K562 (cell line): ENCODE measurements at regions not wholly inside any gene's neighbourhood (a gene's known extent, or its start where the extent isn't known, plus 50 kb on each side); places are given as distances from the start of the nearest gene placed in this dataset.

Source experiments
- ATAC-seq: fragments of 200-7000 bp; cut with Tn5 transposase; 3 replicates; pipeline ENCODE4 v1.9.1; 2020; ENCODE audit warnings: moderate library complexity
- BruUV-seq: library from RNA; stranded (reverse); fragments of 400-500 nt; replicated peaks from 2 replicates; lab custom pipeline; 2021; lab: Mats Ljungman, UMichigan
- CTCF ChIA-PET: fragments of 300-600 bp; formaldehyde crosslinking; extraction: SDS; loops from one replicate; lab custom pipeline; 2021; ENCODE audit warnings: low intra/inter-chr PET ratio; lab: Yijun Ruan, JAX
- POLR2A ChIA-PET: fragments of 300-600, 350-650 bp; sonication (Branson Sonifier 250); formaldehyde crosslinking; extraction: SDS; loops from one replicate; lab custom pipeline; 2021; ENCODE audit warnings: antibody characterized with exemption, inconsistent platforms; lab: Yijun Ruan, JAX
- DNase-seq, 4 experiments: peaks; one replicate each; pipeline versions ENCODE4 v3.0.0 to v3.0.0-alpha.2; 2011 to 2018; ENCODE audit warnings: low spot score in 3 of 4, mixed read lengths in 3 of 4; ENCODE audit errors: extremely low read depth in 1 of 4
- FAIRE-seq: peaks from 2 replicates; lab custom pipeline; 2011; peaks lifted over from hg19 to GRCh38; lab: Jason Lieb, UNC
- H2AFZ ChIP-seq: 2 replicates; pipeline ENCODE4 v1.6.0; 2011; ENCODE audit warnings: low read depth, low read length, control low read depth, inconsistent platforms
- H3K27ac ChIP-seq: fragments of 200-600 bp; 3 replicates; pipeline ENCODE4 v1.8.0; 2011; ENCODE audit warnings: low read depth, mild to moderate bottlenecking, control low read depth, inconsistent platforms, low read length, moderate library complexity, mixed read lengths; ENCODE audit errors: extremely low read depth
- H3K27me3 ChIP-seq, 2 experiments: fragments of 300-600 bp in 1 of 2; 2 replicates in 1 of 2; 3 replicates in 1 of 2; pipeline versions ENCODE4 v1.6.0 to v1.8.0; 2011; ENCODE audit warnings: inconsistent platforms in 2 of 2, low read length in 2 of 2, mild to moderate bottlenecking in 1 of 2, mixed read lengths in 1 of 2, moderate library complexity in 1 of 2; ENCODE audit not compliant: control insufficient read depth in 2 of 2, insufficient read depth in 2 of 2
- H3K36me3 ChIP-seq: fragments of 300-600 bp; 3 replicates; pipeline ENCODE4 v1.8.0; 2011; ENCODE audit warnings: mild to moderate bottlenecking, low read length, inconsistent platforms; ENCODE audit not compliant: control insufficient read depth, insufficient read depth
- H3K4me1 ChIP-seq, 2 experiments: fragments of 200-600 bp in 1 of 2; replicated peaks in 1 of 2; 2 replicates in 1 of 2; 3 replicates in 1 of 2; pipeline versions ENCODE4 v1.5.1 to v1.8.0; 2011; ENCODE audit warnings: inconsistent platforms in 2 of 2, low read length in 2 of 2, mild to moderate bottlenecking in 1 of 2, mixed read lengths in 1 of 2, moderate library complexity in 1 of 2; ENCODE audit not compliant: control insufficient read depth in 2 of 2, insufficient read depth in 2 of 2
- H3K4me2 ChIP-seq: 2 replicates; pipeline ENCODE4 v1.6.1; 2011; ENCODE audit warnings: low read length, control low read depth, inconsistent platforms, mixed read lengths; ENCODE audit not compliant: insufficient read depth
- H3K4me3 ChIP-seq: fragments of 200-600 bp; sonication (generic), shearing (Covaris generic); 2 replicates; pipeline ENCODE4 v1.5.1; 2016; ENCODE audit warnings: control low read depth, inconsistent platforms
- H3K79me2 ChIP-seq: fragments of 200-600 bp; 3 replicates; pipeline ENCODE4 v1.8.0; 2011; ENCODE audit warnings: low read length, inconsistent platforms; ENCODE audit not compliant: control insufficient read depth, insufficient read depth
- H3K9ac ChIP-seq, 2 experiments: 2 replicates each; pipeline versions ENCODE4 v1.6.0 to v1.6.1; 2011; ENCODE audit warnings: low read depth in 2 of 2, low read length in 2 of 2, control low read depth in 1 of 2, inconsistent platforms in 1 of 2, mild to moderate bottlenecking in 1 of 2, mixed read lengths in 1 of 2; ENCODE audit not compliant: insufficient read depth in 1 of 2
- H3K9me1 ChIP-seq: one replicate; pipeline ENCODE4 v1.6.0; 2011; ENCODE audit warnings: inconsistent platforms, mild to moderate bottlenecking, low read length, moderate library complexity; ENCODE audit not compliant: control insufficient read depth, insufficient read depth
- H3K9me3 ChIP-seq: replicated peaks from 2 replicates; pipeline ENCODE4 v1.5.1; 2011; ENCODE audit warnings: low read depth, low read length, inconsistent platforms; ENCODE audit not compliant: control insufficient read depth, insufficient read depth
- H4K20me1 ChIP-seq: replicated peaks from 2 replicates; pipeline ENCODE4 v1.6.1; 2011; ENCODE audit warnings: low read length, inconsistent platforms, mixed read lengths; ENCODE audit not compliant: control insufficient read depth, insufficient read depth
- ARHGAP35 ChIP-seq: fragments of 450-650 bp; IDR thresholded peaks from 2 replicates; pipeline ENCODE4 v1.6.1; 2018; ENCODE audit not compliant: partially characterized antibody
- ETS1 ChIP-seq: conservative IDR thresholded peaks from 2 replicates; pipeline ENCODE4 v1.6.1; 2011; ENCODE audit warnings: low read depth, mild to moderate bottlenecking, low read length; ENCODE audit not compliant: control insufficient read depth
- FOXA3 ChIP-seq, 2 experiments: fragments of 450-650 bp in 1 of 2; sonication (generic) in 1 of 2; formaldehyde crosslinking; IDR thresholded peaks in 1 of 2; conservative IDR thresholded peaks in 1 of 2; 2 replicates each; pipeline versions ENCODE4 v1.4.0 to v1.8.0; 2020 to 2022; ENCODE audit warnings: mild to moderate bottlenecking in 2 of 2, missing genetic modification reagents in 1 of 2
- RUNX1 ChIP-seq: sonication (generic); IDR thresholded peaks from 2 replicates; pipeline ENCODE4 v1.6.1; 2016; ENCODE audit warnings: antibody characterized with exemption, low read depth
- ZNF165 ChIP-seq: fragments of 250-450 bp; sonication (Bioruptor Pico); IDR thresholded peaks from 2 replicates; pipeline ENCODE4 v1.4.0; 2020; ENCODE audit warnings: borderline replicate concordance
- WGBS: fragments of 100-300 bp; shearing (Covaris generic); methylation state at CpG from one replicate; pipeline ENCODE4 v1.1.6; 2016; ENCODE audit warnings: low coverage, mixed read lengths; ENCODE audit not compliant: insufficient coverage; ENCODE audit errors: missing lambda C conversion rate; 5-methylcytosine and 5-hydroxymethylcytosine counted together
- in situ Hi-C: fragments of 300-500 bp; cut with MboI; formaldehyde crosslinking; loops from 4 replicates; pipeline ENCODE4 v1.15.0; 2018; ENCODE audit warnings: inconsistent platforms, mixed read lengths
- intact Hi-C: fragments of 100-400 bp; cut with micrococcal nuclease; formaldehyde crosslinking; loops from 2 replicates; pipeline ENCODE4 v1.14.2; 2022

GRCh38 chr5:133796186-133796585, 172.2 kb downstream of the C5orf15 start:
- no TSS peak for BruUV-seq
- H3K9me1 ChIP-seq: no peaks in the 10 kb centered on the region
- no peak overlapping the region for H3K4me3 ChIP-seq
- H4K20me1 ChIP-seq: no peaks in the 10 kb centered on the region
- no peak overlapping the region for H3K9ac ChIP-seq
- H2AFZ ChIP-seq: no peak overlapping the region
- no peak for ATAC-seq
- TF ChIP-seq ETS1 (no peak), ZNF165 (CRISPR knock-in tag) (no peak), RUNX1 (no peak)
- no peak overlapping the region for H3K27ac ChIP-seq
- no peaks in the 10 kb centered on the region for H3K4me1 ChIP-seq
- H3K4me2 ChIP-seq: no peak overlapping the region
- in situ Hi-C loops: no loop called here
- intact Hi-C loops: no loop called here
- FAIRE-seq: no peak
- ChIA-PET CTCF (no interaction called here), POLR2A (no interaction called here)
- peaks cover 7 to 42% of the 10 kb centered on the region in 2 experiments; a peak in 4 of 5 replicates for H3K27me3 ChIP-seq
- H3K79me2 ChIP-seq: no peaks in the 10 kb centered on the region
- no peak for DNase-seq
- no peaks in the 10 kb centered on the region for H3K36me3 ChIP-seq
- no peaks in the 10 kb centered on the region for H3K9me3 ChIP-seq
- 1% methylated on average over 5 of the region's 5 CpGs for WGBS

GRCh38 chr5:133794771-133795415, 173.5 kb downstream of the C5orf15 start:
- no peak overlapping the region for H3K4me3 ChIP-seq
- peaks cover 7 to 43% of the 10 kb centered on the region in 2 experiments; a peak in 4 of 5 replicates for H3K27me3 ChIP-seq
- ChIA-PET POLR2A (no interaction called here), CTCF (no interaction called here)
- ATAC-seq: no peak
- no peaks in the 10 kb centered on the region for H3K9me1 ChIP-seq
- H3K79me2 ChIP-seq: no peaks in the 10 kb centered on the region
- intact Hi-C loops (no loop called here), in situ Hi-C loops (no loop called here)
- no peak overlapping the region for H3K4me2 ChIP-seq
- DNase-seq: no peak
- no TSS peak for BruUV-seq
- H2AFZ ChIP-seq: no peak overlapping the region
- H3K9ac ChIP-seq: no peak overlapping the region
- FAIRE-seq: no peak
- under 1% methylated on average over 8 of the region's 8 CpGs for WGBS
- TF ChIP-seq ARHGAP35: no peak
- no peak for TF ChIP-seq FOXA3 (CRISPR knock-in tag; conservative IDR thresholded peaks at IDR 0.05 in 1 of 2, IDR thresholded peaks at IDR 0.05 in 1 of 2)
- no peaks in the 10 kb centered on the region for H4K20me1 ChIP-seq
- H3K9me3 ChIP-seq: no peaks in the 10 kb centered on the region
- H3K27ac ChIP-seq: no peak overlapping the region
- no peaks in the 10 kb centered on the region for H3K4me1 ChIP-seq
- H3K36me3 ChIP-seq: no peaks in the 10 kb centered on the region
